Neural cell (in vitro differentiated cells): ENCODE measurements at regions not wholly inside any gene's neighbourhood (a gene's known extent, or its start where the extent isn't known, plus 50 kb on each side); places are given as distances from the start of the nearest gene placed in this dataset.

Experiments used
- EZH2 ChIP-seq: fragments of 200-600, 300-800 bp; shearing (Covaris generic), sonication (generic); IDR thresholded peaks from 2 replicates; pipeline ENCODE4 v1.6.1; 2014; ENCODE audit warnings: antibody characterized with exemption, low read length, borderline replicate concordance, mild to moderate bottlenecking; ENCODE audit not compliant: insufficient read depth, poor library complexity, severe bottlenecking
- POLR2AphosphoS5 ChIP-seq: IDR thresholded peaks from 2 replicates; pipeline ENCODE4 v1.6.1; 2012
- TAF1 ChIP-seq: IDR thresholded peaks from 2 replicates; pipeline ENCODE4 v1.6.1; 2012; ENCODE audit warnings: low read depth
- TF ChIP-seq, protein P1 (sequence below): fragments of 450-650 bp; IDR thresholded peaks from 2 replicates; pipeline ENCODE4 v1.5.1; 2014; ENCODE audit warnings: antibody characterized with exemption, mild to moderate bottlenecking, moderate library complexity; ENCODE audit not compliant: poor library complexity, severe bottlenecking

DNA sequence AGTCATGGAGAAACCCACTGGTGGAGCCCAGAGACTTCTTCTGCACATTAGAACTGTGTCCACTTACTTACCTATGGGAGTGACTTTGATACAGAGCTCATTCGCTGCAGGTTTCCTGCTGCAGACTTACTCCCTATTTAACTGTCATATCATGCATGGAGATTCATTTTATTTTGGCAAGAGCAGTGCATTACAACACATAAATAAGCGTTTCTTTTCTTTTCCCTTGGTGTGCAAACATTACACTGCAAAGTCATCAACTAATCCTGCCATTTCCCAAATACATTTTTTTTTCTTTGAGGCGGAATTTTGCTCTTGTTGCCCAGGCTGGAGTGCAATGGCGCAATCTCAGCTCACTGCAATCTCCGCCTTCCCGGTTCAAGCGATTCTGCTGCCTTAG lies 230.9 kb upstream of the SFRP2 start:
- TF ChIP-seq, protein P1, sequence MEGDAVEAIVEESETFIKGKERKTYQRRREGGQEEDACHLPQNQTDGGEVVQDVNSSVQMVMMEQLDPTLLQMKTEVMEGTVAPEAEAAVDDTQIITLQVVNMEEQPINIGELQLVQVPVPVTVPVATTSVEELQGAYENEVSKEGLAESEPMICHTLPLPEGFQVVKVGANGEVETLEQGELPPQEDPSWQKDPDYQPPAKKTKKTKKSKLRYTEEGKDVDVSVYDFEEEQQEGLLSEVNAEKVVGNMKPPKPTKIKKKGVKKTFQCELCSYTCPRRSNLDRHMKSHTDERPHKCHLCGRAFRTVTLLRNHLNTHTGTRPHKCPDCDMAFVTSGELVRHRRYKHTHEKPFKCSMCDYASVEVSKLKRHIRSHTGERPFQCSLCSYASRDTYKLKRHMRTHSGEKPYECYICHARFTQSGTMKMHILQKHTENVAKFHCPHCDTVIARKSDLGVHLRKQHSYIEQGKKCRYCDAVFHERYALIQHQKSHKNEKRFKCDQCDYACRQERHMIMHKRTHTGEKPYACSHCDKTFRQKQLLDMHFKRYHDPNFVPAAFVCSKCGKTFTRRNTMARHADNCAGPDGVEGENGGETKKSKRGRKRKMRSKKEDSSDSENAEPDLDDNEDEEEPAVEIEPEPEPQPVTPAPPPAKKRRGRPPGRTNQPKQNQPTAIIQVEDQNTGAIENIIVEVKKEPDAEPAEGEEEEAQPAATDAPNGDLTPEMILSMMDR: no peak
- TF ChIP-seq POLR2AphosphoS5 (no peak), EZH2 (no peak), TAF1 (no peak)
